T-helper 2 cell (primary cell): ENCODE measurements at regions not wholly inside any gene's neighbourhood (a gene's known extent, or its start where the extent isn't known, plus 50 kb on each side); places are given as distances from the start of the nearest gene placed in this dataset.

Experiments
- DNase-seq, 5 experiments: peaks; one replicate each; pipeline versions ENCODE4 v3.0.0 to v3.0.0-alpha.2; 2012 to 2022

- DNase-seq, result no peak
These were observed 461.6 kb downstream of the WDR72 start for GRCh38 chr15:53297828-53298227.

GRCh38 chr15:53296603-53297002 is 462.9 kb downstream of the WDR72 start:
- DNase-seq, result no peak

GRCh38 chr15:53295574-53295973 is 463.9 kb downstream of the WDR72 start:
- DNase-seq, result no peak

- no peak for DNase-seq
These were observed 470.9 kb downstream of the WDR72 start for GRCh38 chr15:53288542-53288941.

- no peak for DNase-seq
These were observed 484.5 kb upstream of the ONECUT1 start for GRCh38 chr15:53274630-53275029.

- no peak for DNase-seq
These were observed 482.0 kb upstream of the ONECUT1 start for GRCh38 chr15:53272116-53272515.

- no peak for DNase-seq
These were observed 476.0 kb upstream of the ONECUT1 start for GRCh38 chr15:53266176-53266575.

GRCh38 chr15:53260647-53261046 is 470.5 kb upstream of the ONECUT1 start:
- no peak for DNase-seq

GRCh38 chr15:53256457-53256856 is 466.3 kb upstream of the ONECUT1 start:
- DNase-seq, result no peak

GRCh38 chr15:53256043-53256442 is 465.9 kb upstream of the ONECUT1 start:
- no peak for DNase-seq

- DNase-seq, result no peak
These were observed 461.9 kb upstream of the ONECUT1 start for GRCh38 chr15:53251996-53252395.

- DNase-seq, result no peak
These were observed 461.4 kb upstream of the ONECUT1 start for GRCh38 chr15:53251523-53251922.

GRCh38 chr15:53247041-53247708 is 457.0 kb upstream of the ONECUT1 start:
- DNase-seq, result no peak

- no peak for DNase-seq
These were observed 456.3 kb upstream of the ONECUT1 start for GRCh38 chr15:53246404-53246803.

- no peak for DNase-seq
These were observed 443.7 kb upstream of the ONECUT1 start for GRCh38 chr15:53233801-53234200.

- no peak for DNase-seq
These were observed 440.3 kb upstream of the ONECUT1 start for GRCh38 chr15:53230473-53230872.

- no peak for DNase-seq
These were observed 436.4 kb upstream of the ONECUT1 start for GRCh38 chr15:53226559-53226958.

GRCh38 chr15:53225781-53226180 is 435.6 kb upstream of the ONECUT1 start:
- no peak for DNase-seq

GRCh38 chr15:53224371-53224770 is 434.2 kb upstream of the ONECUT1 start:
- DNase-seq, result no peak

GRCh38 chr15:53223815-53224214 is 433.7 kb upstream of the ONECUT1 start:
- DNase-seq, result no peak

- DNase-seq, result no peak
These were observed 428.8 kb upstream of the ONECUT1 start for GRCh38 chr15:53218666-53219580.

- DNase-seq, result no peak
These were observed 425.9 kb upstream of the ONECUT1 start for GRCh38 chr15:53216036-53216435.

GRCh38 chr15:53213336-53213735 is 423.2 kb upstream of the ONECUT1 start:
- DNase-seq, result no peak

GRCh38 chr15:53212785-53213184 is 422.6 kb upstream of the ONECUT1 start:
- no peak for DNase-seq
